ENCODE measurements at regions not wholly inside any gene's neighbourhood (a gene's known extent, or its start where the extent isn't known, plus 50 kb on each side); places are given as distances from the start of the nearest gene placed in this dataset.

DNA sequence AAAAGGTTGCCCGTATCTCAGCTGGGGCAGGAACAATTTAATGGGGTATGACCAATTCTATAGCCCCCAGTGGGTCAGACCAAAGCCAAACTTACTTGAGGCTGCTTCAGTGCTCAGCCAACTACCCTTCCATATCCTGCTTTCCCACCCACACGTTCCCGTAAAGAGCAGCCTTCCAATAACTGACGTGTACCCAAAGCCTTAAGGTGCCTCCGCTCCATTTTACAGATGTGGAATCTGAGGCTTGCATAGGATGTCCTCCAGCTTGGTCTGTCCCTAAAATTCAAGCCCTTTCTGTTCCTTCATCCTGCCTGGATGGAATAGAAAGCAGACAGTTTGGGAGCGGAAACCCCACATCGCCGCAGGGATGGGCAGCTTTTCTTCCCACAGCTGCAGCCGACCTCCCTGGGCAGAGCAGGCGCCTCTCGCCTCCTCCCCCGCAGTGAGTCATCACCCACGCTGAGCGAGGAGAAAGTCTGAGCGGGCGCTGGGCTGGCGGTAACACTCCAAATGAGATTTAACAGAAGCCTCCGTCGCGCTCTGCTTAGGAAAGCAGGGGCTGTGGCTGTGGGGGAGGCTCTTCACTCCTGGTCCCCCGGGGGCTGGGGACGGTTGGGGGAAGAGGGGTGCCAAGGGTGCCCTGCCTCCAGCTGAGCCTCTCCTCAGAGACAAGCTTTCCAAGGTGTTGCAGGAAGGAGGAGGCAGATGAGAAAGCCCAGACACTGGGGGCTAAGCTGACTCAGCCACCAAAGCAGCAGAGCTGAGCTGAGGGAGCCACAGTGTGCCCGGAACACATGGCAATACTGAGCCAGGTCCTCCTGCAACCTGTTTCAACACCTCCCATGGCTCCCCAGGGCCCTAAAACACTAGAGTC is 57.8 kb upstream of the HRH1 start:
- intact Hi-C loops (cut with DNase I) = no loop called here
- Histone ChIP-seq H3K9me3 (ENCODE audit: control insufficient read depth in 2 of 3, insufficient read depth in 1 of 3, low read length in 3 of 3) (no peaks in the 10 kb centered on the region), H3K4me3 (ENCODE audit: low read length in 3 of 3) (no peak overlapping the region), H3K36me3 (ENCODE audit: control insufficient read depth in 2 of 3, insufficient read depth in 3 of 3, low read length in 3 of 3) (no peaks in the 10 kb centered on the region), H3K27ac (ENCODE audit: low read depth in 2 of 2, low read length in 2 of 2) (no peak overlapping the region), H3K27me3 (ENCODE audit: control insufficient read depth, insufficient read depth, low read length) (peaks cover 2% of the 10 kb centered on the region), H3K4me1 (ENCODE audit: control insufficient read depth in 2 of 3, insufficient read depth in 2 of 3, low read depth in 1 of 3, low read length in 3 of 3) (no peaks in the 10 kb centered on the region), H3K9ac (ENCODE audit: low read length in 3 of 3) (no peak overlapping the region)
- FAIRE-seq (no peak), DNase-seq (peak; percentile 85 to 93 (median 88))
- TF ChIP-seq CTCF (IDR thresholded peaks at IDR 0.05; ENCODE audit: borderline replicate concordance, extremely low read depth, insufficient read depth) = no peak

DNA sequence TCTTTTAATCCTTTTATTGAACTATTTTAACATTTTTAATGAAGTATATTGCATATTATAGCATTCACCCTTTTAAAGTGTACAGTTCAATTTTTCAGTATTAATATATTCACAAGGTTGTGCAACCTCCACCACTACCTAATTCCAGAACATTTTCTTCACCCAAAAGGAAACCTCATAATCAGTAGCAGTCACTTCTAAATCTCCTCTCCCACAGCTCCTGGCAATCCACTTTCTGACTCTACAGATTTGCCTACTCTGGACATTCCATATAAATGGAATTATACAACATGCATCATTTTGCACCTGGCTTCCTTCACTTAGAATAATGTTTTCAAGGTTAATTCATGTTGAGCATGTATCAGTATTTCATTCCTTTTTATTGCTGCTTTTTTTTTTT is 55.0 kb upstream of the HRH1 start:
- H3K27me3 ChIP-seq (ENCODE audit: control insufficient read depth, insufficient read depth, low read length) = peaks cover 2% of the 10 kb centered on the region
- no peak overlapping the region for H3K27ac ChIP-seq (ENCODE audit: low read depth in 2 of 2, low read length in 2 of 2)
- H3K4me1 ChIP-seq (ENCODE audit: control insufficient read depth in 2 of 3, insufficient read depth in 2 of 3, low read depth in 1 of 3, low read length in 3 of 3) = no peaks in the 10 kb centered on the region
- H3K4me3 ChIP-seq (ENCODE audit: low read length in 3 of 3) = no peak overlapping the region
- FAIRE-seq (no peak), DNase-seq (no peak)
- peaks cover 0 to 2% (median 0%) of the 10 kb centered on the region in 3 donors for H3K9me3 ChIP-seq (ENCODE audit: control insufficient read depth in 2 of 3, insufficient read depth in 1 of 3, low read length in 3 of 3)
- no peak for TF ChIP-seq CTCF (IDR thresholded peaks at IDR 0.05; ENCODE audit: borderline replicate concordance, extremely low read depth, insufficient read depth)
- no peaks in the 10 kb centered on the region for H3K36me3 ChIP-seq (ENCODE audit: control insufficient read depth in 2 of 3, insufficient read depth in 3 of 3, low read length in 3 of 3)
- no peak overlapping the region for H3K9ac ChIP-seq (ENCODE audit: low read length in 3 of 3)
- intact Hi-C loops (cut with DNase I) = no loop called here

Measured in kidney (tissue), 13 donors.